HEK293 (cell line): ENCODE measurements at regions not wholly inside any gene's neighbourhood (a gene's known extent, or its start where the extent isn't known, plus 50 kb on each side); places are given as distances from the start of the nearest gene placed in this dataset.

Experiments used
- CTCF ChIA-PET: fragments of 350-600 bp; formaldehyde crosslinking; extraction: SDS; loops from one replicate; lab custom pipeline; 2021; ENCODE audit warnings: antibody characterized with exemption; lab: Yijun Ruan, JAX
- POLR2A ChIA-PET: fragments of 300-600 bp; formaldehyde crosslinking; extraction: SDS; loops from one replicate; lab custom pipeline; 2020; ENCODE audit warnings: antibody characterized with exemption, inconsistent platforms; lab: Yijun Ruan, JAX
- H3K27ac ChIP-seq: fragments of 200-500 bp; sonication (Bioruptor generic); 2 replicates; pipeline ENCODE4 v1.5.1; 2014; ENCODE audit warnings: low read depth, low read length, control low read depth, inconsistent platforms; ENCODE audit errors: extremely low read depth
- H3K36me3 ChIP-seq, 2 experiments: fragments of 200-500 bp in 1 of 2; sonication (Bioruptor generic) in 1 of 2; 1 replicate in 1 of 2; 2 replicates in 1 of 2; pipeline ENCODE4 v1.5.1; 2014 to 2017; ENCODE audit warnings: inconsistent platforms in 2 of 2, low read length in 2 of 2; ENCODE audit not compliant: control insufficient read depth in 2 of 2, insufficient read depth in 1 of 2
- H3K4me1 ChIP-seq: fragments of 200-500 bp; sonication (Bioruptor generic); 2 replicates; pipeline ENCODE4 v1.5.1; 2014; ENCODE audit warnings: mild to moderate bottlenecking, low read length, inconsistent platforms; ENCODE audit not compliant: control insufficient read depth, insufficient read depth
- H3K4me3 ChIP-seq: 2 replicates; pipeline ENCODE4 v1.5.1; 2011; ENCODE audit warnings: low read depth, mild to moderate bottlenecking, control low read depth, low read length, moderate library complexity
- H3K9me3 ChIP-seq: fragments of 200-500 bp; sonication (Bioruptor generic); 2 replicates; pipeline ENCODE4 v1.5.1; 2014; ENCODE audit warnings: low read depth, low read length, inconsistent platforms; ENCODE audit not compliant: control insufficient read depth, insufficient read depth
- FEZF1 ChIP-seq: fragments of 450-650 bp; formaldehyde crosslinking; IDR thresholded peaks from 2 replicates; pipeline ENCODE4 v1.5.1; 2016; ENCODE audit warnings: missing biosample characterization, missing genetic modification characterization
- PRDM2 ChIP-seq: fragments of 450-650 bp; formaldehyde crosslinking; IDR thresholded peaks from 2 replicates; pipeline ENCODE4 v1.5.1; 2016; ENCODE audit warnings: missing biosample characterization, missing genetic modification characterization, borderline replicate concordance
- SCRT1 ChIP-seq: fragments of 450-650 bp; formaldehyde crosslinking; IDR thresholded peaks from 2 replicates; pipeline ENCODE4 v1.5.1; 2016; ENCODE audit warnings: missing biosample characterization, missing genetic modification characterization, borderline replicate concordance
- YY2 ChIP-seq: fragments of 450-650 bp; formaldehyde crosslinking; IDR thresholded peaks from 2 replicates; pipeline ENCODE4 v1.5.1; 2016; ENCODE audit warnings: missing biosample characterization, missing genetic modification characterization
- ZBTB11 ChIP-seq: fragments of 450-650 bp; formaldehyde crosslinking; conservative IDR thresholded peaks from 2 replicates; pipeline ENCODE4 v1.5.1; 2016; ENCODE audit warnings: low read depth, missing biosample characterization, missing genetic modification characterization
- ZBTB17 ChIP-seq: fragments of 450-650 bp; formaldehyde crosslinking; IDR thresholded peaks from 2 replicates; pipeline ENCODE4 v1.5.1; 2016; ENCODE audit warnings: missing biosample characterization, missing genetic modification characterization
- ZBTB26 ChIP-seq: fragments of 450-650 bp; formaldehyde crosslinking; optimal IDR thresholded peaks from 2 replicates; pipeline ENCODE3; 2016; ENCODE audit warnings: missing biosample characterization, mild to moderate bottlenecking, missing genetic modification characterization
- ZFHX2 ChIP-seq: fragments of 450-650 bp; formaldehyde crosslinking; conservative IDR thresholded peaks from 2 replicates; pipeline ENCODE4 v1.5.1; 2016; ENCODE audit warnings: missing biosample characterization, missing genetic modification characterization
- ZNF10 ChIP-seq: fragments of 450-650 bp; formaldehyde crosslinking; IDR thresholded peaks from 2 replicates; pipeline ENCODE4 v1.5.1; 2017; ENCODE audit warnings: missing biosample characterization, missing genetic modification characterization
- ZNF114 ChIP-seq: fragments of 450-650 bp; formaldehyde crosslinking; IDR thresholded peaks from 2 replicates; pipeline ENCODE4 v1.5.0; 2017; ENCODE audit warnings: missing biosample characterization, missing genetic modification characterization
- ZNF121 ChIP-seq: fragments of 450-650 bp; formaldehyde crosslinking; IDR thresholded peaks from 2 replicates; pipeline ENCODE4 v1.5.1; 2016; ENCODE audit warnings: missing biosample characterization, missing genetic modification characterization
- ZNF140 ChIP-seq: fragments of 450-650 bp; formaldehyde crosslinking; IDR thresholded peaks from 2 replicates; pipeline ENCODE4 v1.5.1; 2016; ENCODE audit warnings: missing biosample characterization, missing genetic modification characterization
- ZNF26 ChIP-seq: fragments of 450-650 bp; formaldehyde crosslinking; IDR thresholded peaks from 2 replicates; pipeline ENCODE4 v1.5.1; 2016; ENCODE audit warnings: missing biosample characterization, missing genetic modification characterization
- ZNF302 ChIP-seq: fragments of 450-650 bp; formaldehyde crosslinking; IDR thresholded peaks from 2 replicates; pipeline ENCODE4 v1.5.1; 2016; ENCODE audit warnings: missing biosample characterization, missing genetic modification characterization, low read depth
- ZNF514 ChIP-seq: fragments of 450-650 bp; formaldehyde crosslinking; IDR thresholded peaks from 2 replicates; pipeline ENCODE4 v1.5.1; 2016; ENCODE audit warnings: missing biosample characterization, missing genetic modification characterization
- ZNF530 ChIP-seq: fragments of 450-650 bp; formaldehyde crosslinking; IDR thresholded peaks from 2 replicates; pipeline ENCODE4 v1.5.1; 2016; ENCODE audit warnings: low read depth, missing biosample characterization, missing genetic modification characterization
- ZNF560 ChIP-seq: fragments of 450-650 bp; formaldehyde crosslinking; IDR thresholded peaks from 2 replicates; pipeline ENCODE4 v1.5.1; 2017; ENCODE audit warnings: missing biosample characterization, missing genetic modification characterization, borderline replicate concordance
- ZNF600 ChIP-seq: fragments of 450-650 bp; formaldehyde crosslinking; IDR thresholded peaks from 2 replicates; pipeline ENCODE4 v1.5.1; 2016; ENCODE audit warnings: missing biosample characterization, missing genetic modification characterization
- ZNF610 ChIP-seq: fragments of 450-650 bp; formaldehyde crosslinking; IDR thresholded peaks from 2 replicates; pipeline ENCODE4 v1.5.1; 2016; ENCODE audit warnings: missing biosample characterization, missing genetic modification characterization, borderline replicate concordance
- ZNF629 ChIP-seq: fragments of 450-650 bp; formaldehyde crosslinking; IDR thresholded peaks from 2 replicates; pipeline ENCODE4 v1.5.1; 2017; ENCODE audit warnings: missing biosample characterization, missing genetic modification characterization
- ZNF704 ChIP-seq: fragments of 450-650 bp; formaldehyde crosslinking; IDR thresholded peaks from 2 replicates; pipeline ENCODE4 v1.5.1; 2016; ENCODE audit warnings: missing biosample characterization, missing genetic modification characterization
- ZNF747 ChIP-seq: fragments of 450-650 bp; formaldehyde crosslinking; IDR thresholded peaks from 2 replicates; pipeline ENCODE4 v1.5.1; 2016; ENCODE audit warnings: missing biosample characterization, missing genetic modification characterization
- ZNF768 ChIP-seq: fragments of 450-650 bp; formaldehyde crosslinking; IDR thresholded peaks from 2 replicates; pipeline ENCODE4 v1.5.1; 2018; ENCODE audit warnings: missing biosample characterization, mild to moderate bottlenecking, missing genetic modification characterization
- ZNF843 ChIP-seq: fragments of 450-650 bp; formaldehyde crosslinking; IDR thresholded peaks from 2 replicates; pipeline ENCODE4 v1.5.1; 2016; ENCODE audit warnings: missing biosample characterization, missing genetic modification characterization

- no peak for TF ChIP-seq ZNF26 (tag by site-specific recombination)
- no peak for TF ChIP-seq FEZF1 (tag by site-specific recombination)
- no peak for TF ChIP-seq ZNF843 (tag by site-specific recombination)
- TF ChIP-seq ZNF704 (tag by site-specific recombination), result no peak
- no peak for TF ChIP-seq ZNF114 (tag by site-specific recombination)
- no peak for TF ChIP-seq ZNF560 (tag by site-specific recombination)
These were observed 80.7 kb upstream of the NAV2 start (continued) for GRCh38 chr11:19631712-19632498.

GRCh38 chr11:19628018-19628417 is 84.6 kb upstream of the NAV2 start:
- no peak overlapping the region for H3K27ac ChIP-seq
- POLR2A ChIA-PET, result no interaction called here

More at GRCh38 chr11:19628018-19628417, 84.6 kb upstream of the NAV2 start:
- TF ChIP-seq ZNF140 (no peak), ZNF302 (tag by site-specific recombination) (no peak), ZNF629 (tag by site-specific recombination) (no peak), ZNF121 (tag by site-specific recombination) (no peak), ZBTB26 (tag by site-specific recombination) (no peak), ZNF514 (no peak), ZNF610 (tag by site-specific recombination) (no peak), YY2 (tag by site-specific recombination) (no peak), ZNF10 (tag by site-specific recombination) (no peak), ZNF747 (tag by site-specific recombination) (no peak), SCRT1 (tag by site-specific recombination) (no peak), ZBTB11 (tag by site-specific recombination) (no peak), ZNF768 (tag by site-specific recombination) (no peak), ZFHX2 (no peak), ZBTB17 (tag by site-specific recombination) (no peak), ZNF600 (tag by site-specific recombination) (no peak), ZNF530 (tag by site-specific recombination) (no peak), PRDM2 (no peak)
- no peaks in the 10 kb centered on the region for H3K36me3 ChIP-seq
- no peaks in the 10 kb centered on the region for H3K9me3 ChIP-seq
- no peak overlapping the region for H3K4me3 ChIP-seq
- H3K4me1 ChIP-seq, result no peaks in the 10 kb centered on the region
- CTCF ChIA-PET, result no interaction called here
